Body of pancreas (tissue), 4 donors: ENCODE measurements at regions not wholly inside any gene's neighbourhood (a gene's known extent, or its start where the extent isn't known, plus 50 kb on each side); places are given as distances from the start of the nearest gene placed in this dataset.

Experiments
- CTCF ChIP-seq, 7 experiments: fragments of 450-650 bp in 4 of 7; fragments of 200-600 bp in 3 of 7; sonication (generic) in 3 of 7; IDR thresholded peaks; one replicate each; pipeline ENCODE4 v1.5.1; 2016 to 2019; ENCODE audit warnings: antibody characterized with exemption in 7 of 7
- POLR2A ChIP-seq, 3 donors: fragments of 450-650 bp; IDR thresholded peaks; one replicate each; pipeline ENCODE4 v1.6.1; 2016; ENCODE audit warnings: antibody characterized with exemption in 3 of 3, mild to moderate bottlenecking in 2 of 3

GRCh38 chr20:9955646-9956045, 79.1 kb upstream of the ANKEF1 start:
- TF ChIP-seq POLR2A (IDR thresholded peaks at IDR 0.05): no peak
- TF ChIP-seq CTCF (IDR thresholded peaks at IDR 0.05): no peak
